ENCODE measurements at regions not wholly inside any gene's neighbourhood (a gene's known extent, or its start where the extent isn't known, plus 50 kb on each side); places are given as distances from the start of the nearest gene placed in this dataset.

DNA sequence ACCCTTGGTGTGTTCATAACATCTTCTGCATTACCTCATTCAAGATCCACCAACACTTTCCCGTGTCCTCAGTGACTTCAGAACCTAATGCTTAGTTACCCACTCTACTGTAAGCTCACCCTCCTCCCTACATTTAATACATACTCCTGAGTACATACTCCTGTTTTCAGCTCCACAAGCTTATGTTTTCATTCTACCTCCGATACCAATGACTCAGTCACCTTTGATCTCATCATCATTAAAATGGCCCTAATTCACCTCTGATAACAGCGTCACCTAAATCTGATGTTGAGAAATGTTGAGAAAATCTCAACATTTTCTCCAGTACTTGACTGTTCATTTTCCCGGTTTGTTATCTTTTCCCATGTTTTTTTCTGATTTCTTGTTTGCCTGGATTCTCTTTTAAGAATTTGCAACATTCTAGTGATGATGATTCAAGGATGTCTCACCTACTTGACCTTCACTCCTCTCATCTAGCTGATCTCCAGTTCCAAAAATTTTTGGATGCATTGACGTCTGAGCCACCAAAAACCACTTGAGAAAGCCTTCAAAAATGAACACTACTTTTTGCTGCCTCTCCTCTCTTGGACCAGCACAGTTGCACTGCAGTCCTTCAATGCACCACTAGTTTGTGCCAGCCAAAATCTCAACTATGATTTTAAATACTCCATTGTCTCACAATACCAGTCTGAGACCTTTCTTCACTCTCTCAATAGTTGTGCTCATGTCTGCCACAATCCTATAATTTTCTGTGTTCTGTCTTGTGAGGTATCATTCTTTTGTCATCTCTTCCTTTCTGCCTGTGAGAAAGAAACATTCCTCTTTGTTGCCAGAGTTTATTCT lies 220.7 kb upstream of the SEMA6D start:
- Histone ChIP-seq H3K9me3 (no peaks in the 10 kb centered on the region), H3K36me3 (no peaks in the 10 kb centered on the region), H3K4me3 (no peak overlapping the region), H3K4me1 (no peaks in the 10 kb centered on the region), H3K9ac (ENCODE audit: low read depth in 2 of 2, low read length in 2 of 2) (no peak overlapping the region), H3K27me3 (no peaks in the 10 kb centered on the region), H3K27ac (no peak overlapping the region)
- DNase-seq, result no peak
- intact Hi-C loops (cut with DNase I), result no loop called here
- TF ChIP-seq, protein P1, sequence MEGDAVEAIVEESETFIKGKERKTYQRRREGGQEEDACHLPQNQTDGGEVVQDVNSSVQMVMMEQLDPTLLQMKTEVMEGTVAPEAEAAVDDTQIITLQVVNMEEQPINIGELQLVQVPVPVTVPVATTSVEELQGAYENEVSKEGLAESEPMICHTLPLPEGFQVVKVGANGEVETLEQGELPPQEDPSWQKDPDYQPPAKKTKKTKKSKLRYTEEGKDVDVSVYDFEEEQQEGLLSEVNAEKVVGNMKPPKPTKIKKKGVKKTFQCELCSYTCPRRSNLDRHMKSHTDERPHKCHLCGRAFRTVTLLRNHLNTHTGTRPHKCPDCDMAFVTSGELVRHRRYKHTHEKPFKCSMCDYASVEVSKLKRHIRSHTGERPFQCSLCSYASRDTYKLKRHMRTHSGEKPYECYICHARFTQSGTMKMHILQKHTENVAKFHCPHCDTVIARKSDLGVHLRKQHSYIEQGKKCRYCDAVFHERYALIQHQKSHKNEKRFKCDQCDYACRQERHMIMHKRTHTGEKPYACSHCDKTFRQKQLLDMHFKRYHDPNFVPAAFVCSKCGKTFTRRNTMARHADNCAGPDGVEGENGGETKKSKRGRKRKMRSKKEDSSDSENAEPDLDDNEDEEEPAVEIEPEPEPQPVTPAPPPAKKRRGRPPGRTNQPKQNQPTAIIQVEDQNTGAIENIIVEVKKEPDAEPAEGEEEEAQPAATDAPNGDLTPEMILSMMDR (IDR thresholded peaks at IDR 0.05), result no peak

DNA sequence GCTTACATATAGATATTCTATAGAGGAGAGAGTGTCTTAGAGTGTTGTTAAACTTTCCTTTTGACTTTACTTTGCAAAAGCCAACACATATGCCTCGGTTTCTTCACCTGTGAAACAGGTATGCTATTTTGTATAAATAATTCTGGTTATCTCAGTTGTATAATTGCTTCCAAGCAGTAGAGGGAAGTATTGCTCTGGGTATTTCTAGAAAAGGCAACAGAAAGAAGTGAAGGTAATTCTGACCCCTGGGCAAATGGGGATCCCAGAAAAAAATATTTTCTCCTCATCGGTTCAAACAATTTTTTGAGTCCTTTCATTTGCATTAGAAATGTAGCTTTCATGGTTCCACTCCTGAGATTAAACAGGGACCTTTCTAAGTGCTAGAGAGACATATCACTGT lies 216.5 kb upstream of the SEMA6D start:
- TF ChIP-seq, protein P1 (IDR thresholded peaks at IDR 0.05), result no peak
- intact Hi-C loops (cut with DNase I), result no loop called here
- H3K36me3 ChIP-seq, result no peaks in the 10 kb centered on the region
- no peaks in the 10 kb centered on the region for H3K9me3 ChIP-seq
- DNase-seq, result no peak
- H3K4me3 ChIP-seq, result no peak overlapping the region
- H3K27ac ChIP-seq, result no peak overlapping the region
- no peaks in the 10 kb centered on the region for H3K27me3 ChIP-seq
- no peaks in the 10 kb centered on the region for H3K4me1 ChIP-seq
- H3K9ac ChIP-seq (ENCODE audit: low read depth in 2 of 2, low read length in 2 of 2), result no peak overlapping the region

DNA sequence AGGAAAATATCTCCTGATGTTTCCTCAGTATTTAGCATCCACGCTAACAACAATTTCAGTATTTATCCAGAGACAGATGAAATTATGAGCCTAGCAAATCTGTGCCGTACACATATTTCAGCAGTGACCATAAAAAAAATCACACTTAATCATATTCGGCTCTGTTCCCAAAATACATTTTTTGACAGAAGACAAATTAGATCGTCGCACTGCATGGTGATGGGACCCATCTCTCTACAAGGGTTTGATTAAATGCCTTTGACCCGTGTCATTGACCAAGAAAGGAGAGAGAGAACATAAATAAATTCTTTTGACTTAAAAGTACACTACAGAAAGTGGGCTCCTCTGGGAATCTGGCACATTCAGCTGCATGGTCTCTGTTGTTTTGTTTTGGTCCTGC lies 215.3 kb upstream of the SEMA6D start:
- H3K9ac ChIP-seq (ENCODE audit: low read depth in 2 of 2, low read length in 2 of 2), result no peak overlapping the region
- no peaks in the 10 kb centered on the region for H3K27me3 ChIP-seq
- H3K9me3 ChIP-seq, result no peaks in the 10 kb centered on the region
- TF ChIP-seq, protein P1 (IDR thresholded peaks at IDR 0.05), result no peak
- intact Hi-C loops (cut with DNase I), result no loop called here
- no peaks in the 10 kb centered on the region for H3K4me1 ChIP-seq
- no peak for DNase-seq
- H3K4me3 ChIP-seq, result no peak overlapping the region
- H3K36me3 ChIP-seq, result no peaks in the 10 kb centered on the region
- H3K27ac ChIP-seq, result no peak overlapping the region

DNA sequence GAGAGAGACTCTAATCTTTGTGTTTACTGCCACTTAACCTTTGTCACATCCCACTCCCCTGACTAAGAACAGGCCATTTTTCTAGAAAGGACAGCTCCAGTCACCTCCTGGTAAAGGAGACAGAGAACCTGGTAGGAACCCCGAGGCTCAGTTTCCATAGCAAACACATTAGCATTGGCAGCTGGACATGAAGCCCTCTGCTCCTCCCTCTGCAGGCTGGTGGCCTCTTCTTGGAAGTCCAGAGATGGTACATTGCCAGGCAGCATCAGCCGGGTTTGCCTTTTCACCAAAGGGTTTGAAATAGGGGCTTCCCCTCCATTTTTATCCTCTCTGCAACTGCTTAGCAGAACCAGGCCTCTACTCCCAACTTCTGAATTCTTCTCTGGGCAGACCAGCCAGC lies 213.4 kb upstream of the SEMA6D start:
- intact Hi-C loops (cut with DNase I), result no loop called here
- Histone ChIP-seq H3K9me3 (no peaks in the 10 kb centered on the region), H3K4me3 (no peak overlapping the region), H3K27ac (no peak overlapping the region), H3K27me3 (no peaks in the 10 kb centered on the region), H3K4me1 (no peaks in the 10 kb centered on the region), H3K36me3 (no peaks in the 10 kb centered on the region), H3K9ac (ENCODE audit: low read depth in 2 of 2, low read length in 2 of 2) (no peak overlapping the region)
- no peak for DNase-seq
- TF ChIP-seq, protein P1 (IDR thresholded peaks at IDR 0.05), result no peak

DNA sequence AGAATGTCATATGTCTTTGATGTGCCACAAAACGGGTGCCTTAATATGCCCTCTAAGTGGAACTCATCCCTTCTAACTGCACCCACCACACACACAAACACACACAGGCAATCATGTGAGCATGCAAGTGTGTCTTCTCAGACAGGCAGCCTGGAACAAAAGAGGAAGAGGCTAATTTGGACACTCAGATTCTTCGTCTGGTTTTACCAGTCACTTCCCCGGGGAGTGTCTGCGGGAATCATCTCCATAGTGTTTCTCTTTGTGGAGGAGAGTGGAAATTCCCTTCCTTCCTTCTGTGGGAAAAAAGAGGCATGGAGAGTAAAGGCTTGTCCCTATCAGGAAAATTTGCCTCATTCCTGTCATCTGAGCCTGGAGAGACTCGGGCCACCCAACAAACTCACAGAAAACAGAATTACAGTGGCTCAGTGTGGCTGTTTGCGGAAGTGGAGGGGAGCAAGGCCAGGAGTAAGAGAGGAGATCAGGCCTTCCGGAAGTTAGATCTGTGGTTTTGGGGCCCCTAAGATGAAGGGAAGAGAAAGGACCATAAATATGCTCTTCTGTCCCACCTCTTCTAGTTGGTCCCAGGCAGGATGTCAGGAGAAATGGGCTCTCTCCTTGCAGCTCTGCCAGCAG lies 212.6 kb upstream of the SEMA6D start:
- intact Hi-C loops (cut with DNase I), result no loop called here
- no peak for DNase-seq
- H3K4me1 ChIP-seq, result no peaks in the 10 kb centered on the region
- no peaks in the 10 kb centered on the region for H3K27me3 ChIP-seq
- no peaks in the 10 kb centered on the region for H3K36me3 ChIP-seq
- H3K9me3 ChIP-seq, result no peaks in the 10 kb centered on the region
- TF ChIP-seq, protein P1 (IDR thresholded peaks at IDR 0.05), result no peak
- H3K9ac ChIP-seq (ENCODE audit: low read depth in 2 of 2, low read length in 2 of 2), result no peak overlapping the region
- H3K27ac ChIP-seq, result no peak overlapping the region
- H3K4me3 ChIP-seq, result no peak overlapping the region

Data from colonic mucosa (tissue), 4 donors.